ENCODE measurements at regions not wholly inside any gene's neighbourhood (a gene's known extent, or its start where the extent isn't known, plus 50 kb on each side); places are given as distances from the start of the nearest gene placed in this dataset.

DNA sequence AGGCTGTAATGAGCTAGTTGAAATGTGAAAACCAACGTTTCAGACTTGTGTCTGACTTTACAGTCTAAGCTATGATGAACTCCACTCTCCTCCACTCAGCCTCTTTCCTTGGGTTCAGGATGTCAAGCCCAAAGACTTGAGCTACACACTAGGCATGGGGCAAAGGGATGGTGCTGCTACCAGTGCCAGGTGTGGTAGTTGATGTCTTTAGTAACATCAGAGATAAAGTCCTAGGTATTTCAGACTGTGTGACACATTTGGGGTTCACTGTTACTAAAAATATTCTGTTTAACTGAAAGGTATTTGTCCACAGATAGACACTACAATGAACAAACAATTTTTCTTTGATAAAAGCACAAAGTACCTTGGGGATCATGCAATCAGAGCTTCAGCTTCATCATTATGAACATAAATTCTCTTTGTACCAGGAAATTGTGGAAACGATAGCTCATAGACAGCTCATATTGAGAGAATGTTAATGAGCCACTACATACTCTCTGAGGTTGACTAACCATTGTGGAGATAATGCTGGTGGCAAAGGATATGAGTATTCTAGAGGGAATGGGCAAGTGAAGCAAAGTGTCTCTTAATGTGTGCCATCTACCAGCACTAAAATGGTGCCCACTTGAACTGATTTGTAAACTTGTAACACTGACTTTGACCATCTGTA is 253.7 kb upstream of the THUMPD2 start:
- no peak for TF ChIP-seq GATA2 (IDR thresholded peaks at IDR 0.05; ENCODE audit: low read depth, low read length)
- no peak for TF ChIP-seq GATA3 (IDR thresholded peaks at IDR 0.05; ENCODE audit: low read depth, low read length)

Measured in SH-SY5Y (cell line).